Left lobe of liver (tissue), 2 donors: ENCODE measurements at regions not wholly inside any gene's neighbourhood (a gene's known extent, or its start where the extent isn't known, plus 50 kb on each side); places are given as distances from the start of the nearest gene placed in this dataset.

Experiments
- ATAC-seq: fragments of 200-7000 bp; cut with Tn5 transposase; one replicate; pipeline ENCODE4 v1.9.1; 2020; ENCODE audit warnings: mild to moderate bottlenecking, moderate library complexity
- DNase-seq: peaks from one replicate; pipeline ENCODE4 v3.0.0-alpha.2; 2020; ENCODE audit warnings: low spot score
- donor health status: DM: no; HTN: no; CAD: no; lungs with moderate emphysema.
- donor health status: DM: no; HTN: yes; CAD: no.

GRCh38 chr13:34430294-34430693 is 511.8 kb upstream of the NBEA start:
- ATAC-seq: no peak
- DNase-seq: no peak

DNA sequence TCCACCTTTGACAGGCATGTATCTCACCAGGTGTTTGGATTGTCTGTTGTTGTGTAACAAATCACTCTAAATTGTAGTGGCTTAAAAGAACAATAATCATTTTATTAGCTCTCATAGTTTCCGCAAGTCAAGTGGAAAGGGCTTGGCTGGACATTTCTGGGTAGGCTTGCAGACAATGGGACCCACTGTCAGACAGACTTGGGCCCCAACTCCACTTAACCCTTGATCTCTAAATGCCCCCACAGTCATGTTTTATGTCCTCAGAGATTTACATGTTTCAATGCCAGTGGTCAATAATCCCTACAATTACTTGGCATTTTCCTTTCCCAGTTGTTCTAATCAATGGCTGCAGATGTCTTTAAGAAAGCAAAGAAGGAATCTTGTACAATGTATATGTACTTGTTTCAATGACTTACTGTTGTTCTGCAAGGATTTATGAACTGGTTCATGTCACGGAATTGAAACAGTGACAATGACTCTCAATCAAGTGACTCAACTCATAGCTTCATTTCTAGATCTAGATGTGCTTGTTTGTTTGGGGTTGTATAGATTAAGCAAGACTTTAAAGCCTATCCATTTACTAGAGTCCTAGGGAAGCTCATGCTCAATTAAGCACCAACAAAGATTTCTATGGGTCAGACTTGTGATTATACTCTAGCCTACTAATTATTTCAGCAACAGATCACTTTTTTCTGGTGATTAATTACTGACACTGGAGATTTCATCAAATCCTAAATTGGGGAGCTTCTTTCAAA is 510.1 kb upstream of the NBEA start:
- ATAC-seq (no peak), DNase-seq (no peak)

GRCh38 chr13:34435338-34435737 is 506.7 kb upstream of the NBEA start:
- ATAC-seq: no peak
- no peak for DNase-seq

DNA sequence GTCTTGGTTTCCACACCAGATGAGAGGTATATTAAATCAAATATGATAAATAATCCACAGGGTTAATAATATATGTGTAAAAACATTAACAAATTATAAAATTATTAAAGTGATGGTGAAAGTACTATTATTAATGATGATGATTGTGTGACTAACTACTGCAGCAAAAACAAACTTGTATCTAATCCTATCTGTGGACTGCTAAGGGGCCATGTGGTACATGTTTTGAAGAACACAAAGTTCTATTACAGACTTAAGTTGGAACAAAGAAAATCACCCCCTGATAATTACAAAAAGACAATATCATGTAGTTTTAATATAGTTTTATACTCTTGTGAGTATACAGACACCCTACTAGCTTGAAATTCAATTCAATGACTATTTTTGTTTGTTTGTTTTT is 504.2 kb upstream of the NBEA start:
- DNase-seq (no peak), ATAC-seq (no peak)

GRCh38 chr13:34452831-34453230 is 489.2 kb upstream of the NBEA start:
- ATAC-seq: no peak
- DNase-seq: no peak

GRCh38 chr13:34458756-34459715 is 483.0 kb upstream of the NBEA start:
- ATAC-seq (no peak), DNase-seq (no peak)

- no peak for DNase-seq
- no peak for ATAC-seq
Measured at GRCh38 chr13:34459856-34460255, 482.2 kb upstream of the NBEA start.

DNA sequence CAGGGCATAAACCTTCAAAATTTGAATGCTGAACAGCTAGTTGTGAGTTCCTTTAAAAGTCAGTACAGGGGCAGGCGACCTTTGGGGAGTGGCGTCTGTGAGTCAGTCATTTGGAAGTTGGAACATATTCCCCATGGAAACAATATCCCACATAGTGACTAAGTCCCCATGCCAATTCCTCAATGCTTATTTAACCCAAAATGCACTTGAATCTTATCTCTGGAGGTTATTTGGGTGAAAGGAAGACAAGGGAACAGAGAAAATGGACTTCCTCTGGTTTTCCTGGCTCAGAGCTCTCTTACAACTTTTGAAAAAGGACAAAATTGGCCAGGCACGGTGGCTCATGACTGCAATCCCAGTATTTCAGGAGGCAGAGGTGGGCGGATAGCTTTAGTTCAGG is 479.2 kb upstream of the NBEA start:
- ATAC-seq: no peak
- DNase-seq: no peak

DNA sequence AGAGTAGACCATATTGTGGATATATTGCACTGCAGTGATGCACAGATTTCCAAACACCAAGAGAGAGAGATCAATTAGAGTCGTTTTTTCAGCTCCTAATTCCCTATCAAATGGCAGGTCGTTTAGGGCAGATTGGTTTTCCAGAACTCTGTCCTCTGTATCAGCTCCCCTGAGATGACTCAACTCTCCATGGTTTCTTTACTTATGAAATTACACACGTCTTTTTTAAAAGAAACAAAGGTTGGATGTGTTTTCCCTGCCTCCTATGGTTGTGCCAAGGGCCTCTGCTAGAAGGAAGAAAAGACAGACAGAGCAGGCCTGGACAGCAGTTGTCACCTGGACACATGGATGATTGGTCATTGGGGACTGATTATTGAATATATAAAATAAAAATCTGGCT is 478.1 kb upstream of the NBEA start:
- no peak for DNase-seq
- ATAC-seq: no peak

- ATAC-seq: no peak
- DNase-seq: no peak
Measured at GRCh38 chr13:34465423-34465922, 476.6 kb upstream of the NBEA start.

GRCh38 chr13:34466301-34466700 is 475.8 kb upstream of the NBEA start:
- DNase-seq (no peak), ATAC-seq (no peak)

GRCh38 chr13:34467450-34468083 is 474.5 kb upstream of the NBEA start:
- DNase-seq (no peak), ATAC-seq (no peak)

- DNase-seq (no peak), ATAC-seq (no peak)
Measured at GRCh38 chr13:34469196-34469986, 472.7 kb upstream of the NBEA start.

- ATAC-seq: no peak
- DNase-seq: no peak
Measured at GRCh38 chr13:34474187-34474868, 467.7 kb upstream of the NBEA start.

DNA sequence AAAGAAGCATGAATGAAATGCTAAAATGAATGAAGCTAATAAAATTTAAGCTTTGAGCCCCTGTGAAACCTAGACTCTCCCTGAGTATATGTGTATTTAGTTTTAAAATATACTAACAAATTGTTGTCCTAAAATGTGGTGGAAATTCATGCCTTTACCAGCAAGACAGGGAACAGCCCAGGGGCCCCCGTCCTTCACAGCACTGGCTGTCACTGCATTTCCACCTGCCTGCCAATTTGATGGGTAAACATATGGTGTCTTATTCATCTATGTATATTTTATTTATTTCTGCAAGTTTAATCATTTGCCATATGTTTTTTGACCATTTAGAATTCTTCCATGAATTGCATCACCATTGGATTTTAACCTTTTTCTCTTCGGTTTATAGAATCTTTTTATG is 463.7 kb upstream of the NBEA start:
- DNase-seq (no peak), ATAC-seq (no peak)

DNA sequence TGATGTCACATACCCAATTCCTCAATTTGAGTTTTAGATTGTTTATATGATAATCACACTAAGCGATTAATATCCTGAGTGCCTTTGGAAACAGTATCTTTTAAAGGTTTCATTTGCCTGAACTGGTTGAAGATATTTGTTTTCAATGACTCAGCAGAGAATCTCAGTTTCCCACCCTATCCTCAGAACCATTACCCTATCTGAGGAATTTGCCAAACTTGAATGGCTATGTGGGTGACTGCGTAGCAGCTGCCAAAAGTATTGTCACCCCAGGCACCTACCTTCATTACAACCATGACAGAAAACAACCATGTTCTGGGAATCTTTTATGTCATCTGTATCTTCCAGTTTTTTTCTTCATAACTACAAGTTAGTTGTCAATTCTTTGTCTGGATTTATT is 440.1 kb upstream of the NBEA start:
- DNase-seq: no peak
- no peak for ATAC-seq

DNA sequence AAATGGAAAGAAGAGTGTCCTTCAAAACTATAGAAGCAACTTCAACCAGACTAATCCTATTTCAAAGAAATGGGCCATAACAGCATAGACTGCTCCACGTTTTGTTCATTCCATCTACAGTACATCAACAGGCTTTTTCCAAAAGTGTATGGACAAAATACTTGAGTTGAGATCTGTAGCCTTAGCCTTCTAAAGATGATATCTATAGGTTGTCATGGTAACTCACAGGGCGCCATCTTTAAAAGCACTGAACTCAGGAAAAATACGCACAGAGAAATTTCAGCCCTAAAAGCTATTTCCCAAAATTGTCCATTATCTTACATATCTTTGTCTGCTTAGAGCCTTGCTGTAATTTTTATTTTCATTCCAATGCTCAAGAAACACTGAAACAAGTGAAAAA is 439.4 kb upstream of the NBEA start:
- no peak for ATAC-seq

GRCh38 chr13:34506796-34507195 is 435.3 kb upstream of the NBEA start:
- no peak for DNase-seq
- ATAC-seq: no peak

More for the DNA sequence above, 439.4 kb upstream of the NBEA start:
- no peak for DNase-seq

GRCh38 chr13:34507630-34508029 is 434.4 kb upstream of the NBEA start:
- ATAC-seq (no peak), DNase-seq (no peak)

DNA sequence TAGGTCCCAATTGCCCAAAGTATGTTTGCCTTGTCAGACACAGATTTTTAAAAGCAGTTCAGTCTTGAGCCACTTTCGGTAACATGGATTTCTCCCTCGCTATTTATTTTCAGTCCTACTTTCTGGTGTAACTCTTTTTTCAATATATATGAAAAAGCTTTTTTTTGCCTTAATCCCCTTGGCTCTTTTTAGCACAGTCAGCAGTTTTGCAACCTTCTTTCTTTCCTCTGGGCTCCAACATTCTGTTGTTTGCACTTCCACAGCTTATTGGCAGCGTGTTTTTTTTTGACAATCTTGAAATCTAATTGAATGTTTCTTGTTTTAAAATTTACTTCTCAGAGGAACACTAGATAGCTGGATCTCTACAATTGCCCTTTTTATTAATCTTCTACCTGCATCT is 429.3 kb upstream of the NBEA start:
- DNase-seq: no peak
- ATAC-seq: no peak
